ENCODE measurements at regions not wholly inside any gene's neighbourhood (a gene's known extent, or its start where the extent isn't known, plus 50 kb on each side); places are given as distances from the start of the nearest gene placed in this dataset.

- peak; percentile 38; the same call in 1 of the 2 replicates for TF ChIP-seq MAX (IDR thresholded peaks at IDR 0.05)
- peak; percentile 25; the same call in 1 of the 2 replicates for TF ChIP-seq YY1 (IDR thresholded peaks at IDR 0.05; ENCODE audit: low read depth, low read length)
- TF ChIP-seq NANOG (IDR thresholded peaks at IDR 0.05; ENCODE audit: insufficient read depth, low read depth, low read length, poor library complexity, severe bottlenecking): no peak
- TF ChIP-seq JUN (IDR thresholded peaks at IDR 0.05; ENCODE audit: low read depth, low read length): no peak
- no peak for TF ChIP-seq POLR2A (IDR thresholded peaks at IDR 0.05; ENCODE audit: control extremely low read depth in 1 of 2, low read depth in 2 of 2, low read length in 2 of 2)
- no peak for TF ChIP-seq NRF1 (IDR thresholded peaks at IDR 0.05; ENCODE audit: low read depth, low read length)
- no peak for TF ChIP-seq EZH2 (IDR thresholded peaks at IDR 0.05; ENCODE audit: low read depth, low read length, severe bottlenecking)
- TF ChIP-seq BCL11A (IDR thresholded peaks at IDR 0.05; ENCODE audit: low read depth in 2 of 2, low read length in 2 of 2): peak in 1 of 2 experiments; percentile 41
- no peak for TF ChIP-seq USF2 (IDR thresholded peaks at IDR 0.05; ENCODE audit: low read length)
- TF ChIP-seq EGR1 (IDR thresholded peaks at IDR 0.05; ENCODE audit: borderline replicate concordance, low read depth, low read length): peak; percentile 52; the same call in 1 of the 2 replicates
- no peak for TF ChIP-seq HDAC6 (IDR thresholded peaks at IDR 0.05; ENCODE audit: low read depth, low read length)
- TF ChIP-seq TBP (IDR thresholded peaks at IDR 0.05; ENCODE audit: low read depth, low read length): no peak
- TF ChIP-seq E2F6 (IDR thresholded peaks at IDR 0.05): no peak
Measured at GRCh38 chr7:115526278-115526677, 504.3 kb downstream of the TFEC start (continued).
